Sigmoid colon (tissue), 4 donors: ENCODE measurements at regions not wholly inside any gene's neighbourhood (a gene's known extent, or its start where the extent isn't known, plus 50 kb on each side); places are given as distances from the start of the nearest gene placed in this dataset.

ENCODE experiments used
- CTCF ChIP-seq, 4 experiments: fragments of 450-650 bp in 3 of 4; fragments of 200-600 bp in 1 of 4; IDR thresholded peaks; one replicate each; pipeline ENCODE4 v1.5.1; 2016 to 2019; ENCODE audit warnings: antibody characterized with exemption in 4 of 4, mild to moderate bottlenecking in 3 of 4, moderate library complexity in 2 of 4
- EP300 ChIP-seq, 4 donors: sonication (generic); formaldehyde crosslinking; IDR thresholded peaks; one replicate each; pipeline ENCODE4 v1.6.1; 2017; ENCODE audit warnings: antibody characterized with exemption in 4 of 4
- POLR2A ChIP-seq, 2 donors: fragments of 450-650 bp; IDR thresholded peaks; one replicate each; pipeline ENCODE4 v1.6.1; 2016; ENCODE audit warnings: antibody characterized with exemption in 2 of 2, mild to moderate bottlenecking in 2 of 2, moderate library complexity in 2 of 2
- POLR2AphosphoS5 ChIP-seq, 4 donors: sonication (generic); formaldehyde crosslinking; IDR thresholded peaks; one replicate each; pipeline ENCODE4 v1.6.1; 2017; ENCODE audit warnings: antibody characterized with exemption in 4 of 4

GRCh38 chr1:213670692-213671023, 317.1 kb upstream of the PROX1 start:
- no peak for TF ChIP-seq CTCF (IDR thresholded peaks at IDR 0.05)
- no peak for TF ChIP-seq POLR2AphosphoS5 (IDR thresholded peaks at IDR 0.05)
- no peak for TF ChIP-seq EP300 (IDR thresholded peaks at IDR 0.05)
- TF ChIP-seq POLR2A (IDR thresholded peaks at IDR 0.05): no peak
